Neuronal stem cell (in vitro differentiated cells): ENCODE measurements at regions not wholly inside any gene's neighbourhood (a gene's known extent, or its start where the extent isn't known, plus 50 kb on each side); places are given as distances from the start of the nearest gene placed in this dataset.

Experiments
- DNase-seq: peaks from one replicate; pipeline ENCODE4 v3.0.0-alpha.2; 2013; ENCODE audit warnings: low spot score
- H2AFZ ChIP-seq: one replicate; pipeline ENCODE4 v1.6.1; 2013; ENCODE audit warnings: mild to moderate bottlenecking, low read length, inconsistent platforms
- H2AK5ac ChIP-seq: 2 replicates; pipeline ENCODE4 v1.6.1; 2013; ENCODE audit warnings: low read depth, mild to moderate bottlenecking, inconsistent platforms, low read length, moderate library complexity, mixed read lengths
- H2BK120ac ChIP-seq: 2 replicates; pipeline ENCODE4 v1.6.1; 2013; ENCODE audit warnings: low read depth, mild to moderate bottlenecking, inconsistent platforms, low read length, moderate library complexity, mixed read lengths
- H2BK12ac ChIP-seq: one replicate; pipeline ENCODE4 v1.6.1; 2013; ENCODE audit warnings: low read length, inconsistent platforms
- H2BK15ac ChIP-seq: 2 replicates; pipeline ENCODE4 v1.6.1; 2013; ENCODE audit warnings: mild to moderate bottlenecking, low read length, inconsistent platforms, mixed read lengths
- H2BK5ac ChIP-seq: one replicate; pipeline ENCODE4 v1.6.1; 2013; ENCODE audit warnings: inconsistent platforms, mild to moderate bottlenecking, low read length, moderate library complexity
- H3K14ac ChIP-seq: one replicate; pipeline ENCODE4 v1.6.1; 2013; ENCODE audit warnings: low read length, inconsistent platforms
- H3K18ac ChIP-seq: 2 replicates; pipeline ENCODE4 v1.6.1; 2013; ENCODE audit warnings: low read length, inconsistent platforms
- H3K23ac ChIP-seq: 2 replicates; pipeline ENCODE4 v1.6.1; 2013; ENCODE audit warnings: low read depth, mild to moderate bottlenecking, mixed read lengths, low read length, inconsistent platforms; ENCODE audit not compliant: poor library complexity
- H3K27ac ChIP-seq: replicated peaks from 3 replicates; pipeline ENCODE4 v1.5.1; 2013; ENCODE audit warnings: low read length, inconsistent platforms
- H3K27me3 ChIP-seq, 3 experiments: 2 replicates each; pipeline ENCODE4 v1.6.1; 2013; ENCODE audit warnings: low read length in 3 of 3, mild to moderate bottlenecking in 2 of 3, inconsistent platforms in 1 of 3, low read depth in 1 of 3, mixed read lengths in 1 of 3, moderate library complexity in 1 of 3; ENCODE audit not compliant: control insufficient read depth in 3 of 3, insufficient read depth in 3 of 3
- H3K36me3 ChIP-seq, 2 donors: replicated peaks in 1 of 2; 2 replicates each; pipeline ENCODE4 v1.6.1; 2013; ENCODE audit warnings: low read length in 2 of 2; ENCODE audit not compliant: control insufficient read depth in 2 of 2, insufficient read depth in 2 of 2
- H3K4ac ChIP-seq: 2 replicates; pipeline ENCODE4 v1.6.1; 2013; ENCODE audit warnings: inconsistent platforms, mild to moderate bottlenecking, low read length, moderate library complexity
- H3K4me1 ChIP-seq, 2 donors: 1 replicate in 1 of 2; 2 replicates in 1 of 2; pipeline ENCODE4 v1.6.1; 2013; ENCODE audit warnings: low read length in 2 of 2, low read depth in 1 of 2; ENCODE audit not compliant: control insufficient read depth in 2 of 2, insufficient read depth in 1 of 2
- H3K4me2 ChIP-seq: one replicate; pipeline ENCODE4 v1.6.1; 2013; ENCODE audit warnings: mild to moderate bottlenecking, low read length, inconsistent platforms; ENCODE audit not compliant: insufficient read depth, poor library complexity, severe bottlenecking
- H3K4me3 ChIP-seq, 2 donors: 2 replicates each; pipeline ENCODE4 v1.5.1; 2013; ENCODE audit warnings: low read length in 2 of 2, mild to moderate bottlenecking in 2 of 2, inconsistent platforms in 1 of 2, moderate library complexity in 1 of 2
- H3K79me1 ChIP-seq: one replicate; pipeline ENCODE4 v1.6.1; 2013; ENCODE audit warnings: low read depth, mild to moderate bottlenecking, inconsistent platforms, low read length, moderate library complexity
- H3K9ac ChIP-seq: one replicate; pipeline ENCODE4 v1.6.1; 2013; ENCODE audit warnings: mild to moderate bottlenecking, low read depth, low read length, inconsistent platforms; ENCODE audit not compliant: poor library complexity
- H3K9me3 ChIP-seq, 2 donors: replicated peaks in 1 of 2; 2 replicates each; pipeline versions ENCODE3 to v1.6.1; 2013; ENCODE audit warnings: low read length in 2 of 2, mild to moderate bottlenecking in 2 of 2, inconsistent platforms in 1 of 2, low read depth in 1 of 2, mixed read lengths in 1 of 2, moderate library complexity in 1 of 2; ENCODE audit not compliant: control insufficient read depth in 2 of 2, insufficient read depth in 1 of 2
- H4K8ac ChIP-seq: one replicate; pipeline ENCODE4 v1.6.1; 2013; ENCODE audit warnings: low read depth, mild to moderate bottlenecking, inconsistent platforms, low read length, moderate library complexity
- H4K91ac ChIP-seq: one replicate; pipeline ENCODE4 v1.6.1; 2013; ENCODE audit warnings: low read length, low read depth, mild to moderate bottlenecking, inconsistent platforms; ENCODE audit not compliant: poor library complexity
- WGBS, 2 donors: extraction: QIAGEN DNeasy Blood & Tissue Kit; methylation state at CpG; one replicate each; pipeline ENCODE4 v1.1.7; 2013; ENCODE audit warnings: missing lambda C conversion rate in 2 of 2, mixed read lengths in 1 of 2; ENCODE audit not compliant: insufficient read length in 2 of 2, insufficient replicate concordance in 1 of 2; ENCODE audit errors: extremely low coverage in 2 of 2; 5-methylcytosine and 5-hydroxymethylcytosine counted together

GRCh38 chr5:27497491-27497890 lies 459.1 kb upstream of the CDH9 start:
- WGBS, 2 donors = no CpG with 5 or more reads among the region's 2 CpGs

GRCh38 chr5:27494887-27495286 lies 456.5 kb upstream of the CDH9 start:
- Histone ChIP-seq H3K79me1 (no peaks in the 10 kb centered on the region), H4K91ac (no peak overlapping the region), H3K14ac (no peak overlapping the region), H3K18ac (no peak overlapping the region), H3K4me3 (no peak overlapping the region), H2BK5ac (no peak overlapping the region), H3K36me3 (no peaks in the 10 kb centered on the region), H4K8ac (no peak overlapping the region), H3K4me2 (no peak overlapping the region), H3K27me3 (no peaks in the 10 kb centered on the region), H3K4ac (no peak overlapping the region), H2BK15ac (no peak overlapping the region), H3K9me3 (no peaks in the 10 kb centered on the region), H3K4me1 (no peaks in the 10 kb centered on the region), H2BK120ac (no peak overlapping the region), H2AFZ (no peak overlapping the region), H2BK12ac (no peak overlapping the region), H2AK5ac (no peak overlapping the region), H3K23ac (no peak overlapping the region), H3K9ac (no peak overlapping the region), H3K27ac (no peak overlapping the region)
- no CpG with 5 or more reads among the region's 2 CpGs for WGBS, 2 donors
- no peak for DNase-seq

More at GRCh38 chr5:27497491-27497890, 459.1 kb upstream of the CDH9 start:
- Histone ChIP-seq H3K23ac (no peak overlapping the region), H2AK5ac (no peak overlapping the region), H3K9ac (no peak overlapping the region), H3K4me2 (no peak overlapping the region), H3K27ac (no peak overlapping the region), H3K9me3 (no peaks in the 10 kb centered on the region), H2BK15ac (no peak overlapping the region), H3K4ac (no peak overlapping the region), H4K91ac (no peak overlapping the region), H3K79me1 (no peaks in the 10 kb centered on the region), H3K4me3 (no peak overlapping the region), H2BK12ac (no peak overlapping the region), H3K36me3 (no peaks in the 10 kb centered on the region), H2AFZ (no peak overlapping the region), H2BK120ac (no peak overlapping the region), H4K8ac (no peak overlapping the region), H3K27me3 (no peaks in the 10 kb centered on the region), H3K18ac (no peak overlapping the region), H2BK5ac (no peak overlapping the region), H3K4me1 (no peaks in the 10 kb centered on the region), H3K14ac (no peak overlapping the region)
- DNase-seq = no peak

- H3K4ac ChIP-seq = no peak overlapping the region
- H3K4me2 ChIP-seq = no peak overlapping the region
- H3K9ac ChIP-seq = no peak overlapping the region
- H3K18ac ChIP-seq = no peak overlapping the region
- WGBS, 2 donors = no CpG with 5 or more reads among the region's 3 CpGs
- no peaks in the 10 kb centered on the region for H3K27me3 ChIP-seq
- H2AFZ ChIP-seq = no peak overlapping the region
- H3K9me3 ChIP-seq = no peaks in the 10 kb centered on the region
- no peak overlapping the region for H2BK120ac ChIP-seq
- no peak overlapping the region for H2BK15ac ChIP-seq
- no peak overlapping the region for H2AK5ac ChIP-seq
- H4K8ac ChIP-seq = no peak overlapping the region
- H2BK5ac ChIP-seq = no peak overlapping the region
- H3K4me1 ChIP-seq = no peaks in the 10 kb centered on the region
- H2BK12ac ChIP-seq = no peak overlapping the region
- no peak overlapping the region for H3K4me3 ChIP-seq
- no peak for DNase-seq
- no peak overlapping the region for H3K27ac ChIP-seq
- H3K14ac ChIP-seq = no peak overlapping the region
- H3K79me1 ChIP-seq = no peaks in the 10 kb centered on the region
- H3K36me3 ChIP-seq = no peaks in the 10 kb centered on the region
- H3K23ac ChIP-seq = no peak overlapping the region
- no peak overlapping the region for H4K91ac ChIP-seq
Observed at GRCh38 chr5:27491746-27492439, 453.5 kb upstream of the CDH9 start.

GRCh38 chr5:27491047-27491446 lies 452.7 kb upstream of the CDH9 start:
- no peaks in the 10 kb centered on the region for H3K4me1 ChIP-seq
- no peak for DNase-seq
- WGBS, 2 donors = no CpG with 5 or more reads among the region's 2 CpGs
- H3K14ac ChIP-seq = no peak overlapping the region
- no peak overlapping the region for H2AFZ ChIP-seq
- no peaks in the 10 kb centered on the region for H3K27me3 ChIP-seq
- H2BK5ac ChIP-seq = no peak overlapping the region
- H2AK5ac ChIP-seq = no peak overlapping the region
- H2BK15ac ChIP-seq = no peak overlapping the region
- no peak overlapping the region for H3K18ac ChIP-seq
- no peak overlapping the region for H3K4me3 ChIP-seq
- H2BK120ac ChIP-seq = no peak overlapping the region
- H3K79me1 ChIP-seq = no peaks in the 10 kb centered on the region
- no peak overlapping the region for H4K8ac ChIP-seq
- H3K9ac ChIP-seq = no peak overlapping the region
- no peak overlapping the region for H3K23ac ChIP-seq
- H3K4ac ChIP-seq = no peak overlapping the region
- no peak overlapping the region for H3K4me2 ChIP-seq
- H2BK12ac ChIP-seq = no peak overlapping the region
- H3K27ac ChIP-seq = no peak overlapping the region
- no peaks in the 10 kb centered on the region for H3K9me3 ChIP-seq
- H3K36me3 ChIP-seq = no peaks in the 10 kb centered on the region
- H4K91ac ChIP-seq = no peak overlapping the region
